ENCODE measurements at regions not wholly inside any gene's neighbourhood (a gene's known extent, or its start where the extent isn't known, plus 50 kb on each side); places are given as distances from the start of the nearest gene placed in this dataset.

- POLR2A ChIA-PET = no interaction called here
- DNase-seq (ENCODE audit: low read depth, low spot score) = no peak
- H3K4me2 ChIP-seq (ENCODE audit: insufficient read depth, low read length) = no peak overlapping the region
- TF ChIP-seq MAX (IDR thresholded peaks at IDR 0.05; ENCODE audit: insufficient read depth, insufficient read length) (no peak), POLR2AphosphoS5 (IDR thresholded peaks at IDR 0.05; ENCODE audit: insufficient read depth, low read depth, low read length) (no peak), FOS (IDR thresholded peaks at IDR 0.05; ENCODE audit: borderline replicate concordance, insufficient read depth, low read length) (no peak), POLR2A (IDR thresholded peaks at IDR 0.05; ENCODE audit: low read depth, low read length) (no peak), GATA2 (IDR thresholded peaks at IDR 0.05; ENCODE audit: insufficient read depth, insufficient read length, low read depth, low read length) (no peak), JUN (IDR thresholded peaks at IDR 0.05; ENCODE audit: borderline replicate concordance, insufficient read depth, insufficient read length, low read depth) (no peak), EZH2 (IDR thresholded peaks at IDR 0.05; ENCODE audit: borderline replicate concordance, low read depth, low read length, severe bottlenecking) (no peak), MYC (IDR thresholded peaks at IDR 0.05; ENCODE audit: low read depth, low read length) (no peak)
- TF ChIP-seq, protein P1, sequence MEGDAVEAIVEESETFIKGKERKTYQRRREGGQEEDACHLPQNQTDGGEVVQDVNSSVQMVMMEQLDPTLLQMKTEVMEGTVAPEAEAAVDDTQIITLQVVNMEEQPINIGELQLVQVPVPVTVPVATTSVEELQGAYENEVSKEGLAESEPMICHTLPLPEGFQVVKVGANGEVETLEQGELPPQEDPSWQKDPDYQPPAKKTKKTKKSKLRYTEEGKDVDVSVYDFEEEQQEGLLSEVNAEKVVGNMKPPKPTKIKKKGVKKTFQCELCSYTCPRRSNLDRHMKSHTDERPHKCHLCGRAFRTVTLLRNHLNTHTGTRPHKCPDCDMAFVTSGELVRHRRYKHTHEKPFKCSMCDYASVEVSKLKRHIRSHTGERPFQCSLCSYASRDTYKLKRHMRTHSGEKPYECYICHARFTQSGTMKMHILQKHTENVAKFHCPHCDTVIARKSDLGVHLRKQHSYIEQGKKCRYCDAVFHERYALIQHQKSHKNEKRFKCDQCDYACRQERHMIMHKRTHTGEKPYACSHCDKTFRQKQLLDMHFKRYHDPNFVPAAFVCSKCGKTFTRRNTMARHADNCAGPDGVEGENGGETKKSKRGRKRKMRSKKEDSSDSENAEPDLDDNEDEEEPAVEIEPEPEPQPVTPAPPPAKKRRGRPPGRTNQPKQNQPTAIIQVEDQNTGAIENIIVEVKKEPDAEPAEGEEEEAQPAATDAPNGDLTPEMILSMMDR (IDR thresholded peaks at IDR 0.05; ENCODE audit: extremely low read depth in 1 of 2, insufficient read depth in 1 of 2, low read depth in 1 of 2, low read length in 2 of 2) = no peak
- no peaks in the 10 kb centered on the region for H3K27me3 ChIP-seq (ENCODE audit: control insufficient read depth in 2 of 2, insufficient read depth in 2 of 2, low read length in 2 of 2)
- intact Hi-C loops (cut with micrococcal nuclease) = no loop called here
- no peak overlapping the region for H3K9ac ChIP-seq (replicated peaks; ENCODE audit: extremely low read depth, insufficient read depth, low read length)
- H3K4me3 ChIP-seq (replicated peaks in 1 of 3; ENCODE audit: insufficient read depth in 1 of 3, low read depth in 1 of 3, low read length in 3 of 3) = no peak overlapping the region
- no peaks in the 10 kb centered on the region for H3K79me2 ChIP-seq (ENCODE audit: control insufficient read depth, insufficient read depth, low read length)
- H3K36me3 ChIP-seq (ENCODE audit: control insufficient read depth in 2 of 2, extremely low read depth in 1 of 2, insufficient read depth in 2 of 2, low read length in 2 of 2) = no peaks in the 10 kb centered on the region
- no TSS peak for BruUV-seq (replicated peaks)
- CTCF ChIA-PET = interaction anchor here (1.3 kb wide), 1 partner anchor 35 kb away, joined by 3 read pairs; no protein-coding TSS in a partner anchor
- no peaks in the 10 kb centered on the region for H4K20me1 ChIP-seq (replicated peaks; ENCODE audit: control insufficient read depth, extremely low read depth, insufficient read depth, low read length)
- H3K27ac ChIP-seq (ENCODE audit: insufficient read depth, low read depth, low read length) = no peak overlapping the region
- no peaks in the 10 kb centered on the region for H3K9me3 ChIP-seq (replicated peaks; ENCODE audit: control insufficient read depth, insufficient read depth, low read length)
- dilution Hi-C loops (cut with MboI; ENCODE audit: extremely low pct_ligation_motif_present, low sequenced_read_pairs) = no loop called here
- FAIRE-seq = no peak
- no peak overlapping the region for H2AFZ ChIP-seq (ENCODE audit: low read depth, low read length)
- no peaks in the 10 kb centered on the region for H3K4me1 ChIP-seq (ENCODE audit: control insufficient read depth, extremely low read depth, insufficient read depth, low read length)
- H3K9me1 ChIP-seq (replicated peaks; ENCODE audit: control insufficient read depth, extremely low read depth, insufficient read depth, low read length) = no peaks in the 10 kb centered on the region
Observed at GRCh38 chr7:21076574-21076973, 289.9 kb upstream of the SP8 start.

Data from endothelial cell of umbilical vein (primary cell).